Cardiac fibroblast (primary cell): ENCODE measurements at regions not wholly inside any gene's neighbourhood (a gene's known extent, or its start where the extent isn't known, plus 50 kb on each side); places are given as distances from the start of the nearest gene placed in this dataset.

ENCODE experiments used
- DNase-seq, 2 donors: peaks; one replicate each; pipeline versions ENCODE4 v3.0.0 to v3.0.0-alpha.2; 2010; ENCODE audit warnings: low read depth in 2 of 2
- H3K4me3 ChIP-seq, 2 donors: replicated peaks in 1 of 2; 1 replicate in 1 of 2; 2 replicates in 1 of 2; pipeline ENCODE4 v1.5.1; 2011; ENCODE audit warnings: low read depth in 2 of 2, low read length in 2 of 2, mild to moderate bottlenecking in 2 of 2, moderate library complexity in 1 of 2
- TF ChIP-seq, protein P1 (sequence below): IDR thresholded peaks from one replicate; pipeline ENCODE4 v1.5.1; 2011; ENCODE audit warnings: low read depth, mild to moderate bottlenecking, low read length, inconsistent platforms

DNA sequence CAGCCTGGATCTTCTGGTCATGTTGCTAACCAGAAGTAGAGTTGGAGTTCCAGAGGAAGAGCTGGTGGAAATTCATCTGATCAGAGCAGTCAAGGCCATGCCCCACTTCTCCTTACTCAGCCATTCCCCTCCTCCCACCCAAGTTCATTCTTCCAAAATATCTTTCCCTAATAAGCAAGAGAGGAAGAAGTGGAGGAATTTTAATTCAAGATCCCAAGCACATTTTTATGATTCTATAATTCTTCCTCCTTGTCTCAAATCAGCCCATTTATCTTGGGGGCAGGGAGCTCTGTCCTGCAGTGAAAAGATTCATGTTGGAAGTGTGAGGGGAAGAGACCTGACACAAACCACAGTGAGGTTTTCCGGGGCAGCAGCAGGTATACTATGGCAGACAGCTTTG is 85.0 kb upstream of the GALNT15 start:
- TF ChIP-seq, protein P1, sequence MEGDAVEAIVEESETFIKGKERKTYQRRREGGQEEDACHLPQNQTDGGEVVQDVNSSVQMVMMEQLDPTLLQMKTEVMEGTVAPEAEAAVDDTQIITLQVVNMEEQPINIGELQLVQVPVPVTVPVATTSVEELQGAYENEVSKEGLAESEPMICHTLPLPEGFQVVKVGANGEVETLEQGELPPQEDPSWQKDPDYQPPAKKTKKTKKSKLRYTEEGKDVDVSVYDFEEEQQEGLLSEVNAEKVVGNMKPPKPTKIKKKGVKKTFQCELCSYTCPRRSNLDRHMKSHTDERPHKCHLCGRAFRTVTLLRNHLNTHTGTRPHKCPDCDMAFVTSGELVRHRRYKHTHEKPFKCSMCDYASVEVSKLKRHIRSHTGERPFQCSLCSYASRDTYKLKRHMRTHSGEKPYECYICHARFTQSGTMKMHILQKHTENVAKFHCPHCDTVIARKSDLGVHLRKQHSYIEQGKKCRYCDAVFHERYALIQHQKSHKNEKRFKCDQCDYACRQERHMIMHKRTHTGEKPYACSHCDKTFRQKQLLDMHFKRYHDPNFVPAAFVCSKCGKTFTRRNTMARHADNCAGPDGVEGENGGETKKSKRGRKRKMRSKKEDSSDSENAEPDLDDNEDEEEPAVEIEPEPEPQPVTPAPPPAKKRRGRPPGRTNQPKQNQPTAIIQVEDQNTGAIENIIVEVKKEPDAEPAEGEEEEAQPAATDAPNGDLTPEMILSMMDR: no peak
- DNase-seq: no peak
- H3K4me3 ChIP-seq: no peak overlapping the region

DNA sequence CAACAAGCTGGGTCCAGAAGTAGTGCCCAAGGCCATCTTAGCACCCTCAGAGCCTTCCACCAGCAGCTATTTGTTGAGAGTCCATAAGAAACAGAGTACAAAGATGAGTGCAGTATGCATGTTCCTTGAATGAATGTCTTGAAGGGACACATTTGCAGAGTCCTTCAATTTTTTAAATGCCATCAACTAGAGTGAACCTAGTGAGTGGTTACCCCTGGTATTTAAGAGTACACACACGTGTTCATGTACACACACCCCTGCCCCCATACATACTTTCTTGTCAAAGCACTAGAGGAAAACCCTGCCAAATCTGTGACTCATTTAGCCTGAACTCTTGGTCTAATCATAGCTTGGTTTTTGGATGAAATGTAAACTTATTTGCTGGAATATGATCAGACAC is 84.5 kb upstream of the GALNT15 start:
- TF ChIP-seq, protein P1: no peak
- DNase-seq: peak; percentile 94 to 96
- no peak overlapping the region for H3K4me3 ChIP-seq

DNA sequence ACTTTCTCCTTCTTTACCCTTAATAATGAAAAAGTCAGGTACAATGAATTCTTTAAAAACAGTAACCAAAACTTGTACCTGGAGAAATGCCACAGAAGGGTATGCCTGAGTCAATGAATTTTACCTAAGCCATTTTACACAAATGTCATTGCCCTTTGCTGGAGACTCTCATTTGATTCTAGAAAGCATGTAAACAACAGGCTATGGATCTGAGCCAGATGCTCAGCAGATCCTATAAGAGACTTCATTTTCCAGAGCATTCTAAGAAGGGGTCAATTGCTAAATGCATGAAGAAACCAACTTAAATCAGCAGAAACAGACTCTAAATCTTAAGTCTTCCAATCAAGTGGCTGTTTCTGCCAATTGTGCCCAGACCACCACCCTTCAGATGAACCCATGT is 83.8 kb upstream of the GALNT15 start:
- H3K4me3 ChIP-seq: no peak overlapping the region
- TF ChIP-seq, protein P1: no peak
- no peak for DNase-seq

DNA sequence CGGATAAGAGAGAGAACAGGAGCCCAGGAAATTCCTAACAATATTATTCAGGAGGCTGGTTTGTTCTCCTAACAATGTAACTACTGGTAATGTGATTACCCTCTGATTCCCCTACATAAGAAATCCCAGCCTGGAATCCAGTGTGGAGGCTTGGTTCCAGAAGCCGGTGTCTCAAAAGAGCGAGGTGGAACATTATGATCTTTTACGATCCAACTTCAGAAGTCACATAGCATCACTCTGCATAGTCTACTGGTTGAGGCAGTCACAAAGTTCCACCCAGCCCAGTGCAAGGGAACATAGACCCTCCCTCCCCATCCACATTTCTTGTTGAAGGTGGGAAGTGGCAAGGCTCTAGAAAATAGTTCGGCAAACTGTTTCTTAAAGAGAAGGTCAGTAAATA is 81.6 kb upstream of the GALNT15 start:
- TF ChIP-seq, protein P1: no peak
- no peak for DNase-seq
- H3K4me3 ChIP-seq: no peak overlapping the region

DNA sequence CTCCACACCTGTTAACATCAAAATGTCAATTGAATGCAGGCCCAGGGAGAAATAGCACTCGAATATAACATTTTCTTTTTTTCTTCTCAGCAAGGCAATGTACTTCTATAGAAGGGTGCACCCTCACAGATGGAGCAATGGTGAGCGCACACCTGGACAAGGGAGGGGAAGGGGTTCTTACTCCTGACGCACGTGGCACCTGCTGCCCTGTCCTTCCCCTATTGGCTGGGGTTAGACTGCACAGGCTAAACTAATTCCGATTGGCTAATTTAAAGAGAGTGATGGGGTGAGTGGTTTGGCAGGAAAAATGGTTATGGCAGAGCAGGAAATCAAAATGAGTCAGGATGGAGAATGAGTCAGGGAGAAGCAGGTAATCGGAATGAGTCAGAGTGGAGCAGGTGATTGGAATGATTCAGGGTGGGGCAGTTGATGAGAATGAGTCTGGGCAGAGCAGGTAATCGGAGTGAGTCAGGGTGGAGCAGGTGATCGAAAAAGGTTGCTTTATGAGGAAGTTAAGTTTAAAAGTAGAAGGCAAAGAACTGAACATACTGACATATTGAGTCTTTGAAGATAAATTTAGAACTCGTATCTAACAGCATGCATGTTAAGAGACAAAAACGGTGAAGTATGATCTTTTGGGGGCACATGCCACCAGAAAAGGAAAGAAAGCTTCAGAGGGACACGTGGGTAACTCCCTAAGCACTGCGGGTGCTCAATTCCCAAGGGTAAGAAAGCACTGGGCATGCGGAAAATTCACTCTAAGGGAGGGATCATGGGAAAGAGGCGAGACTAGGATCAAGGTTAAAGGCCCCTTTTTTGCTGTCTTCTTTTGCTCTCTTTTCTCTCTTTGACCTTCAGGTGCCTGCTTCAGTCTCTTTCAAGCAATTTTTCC is 72.9 kb upstream of the GALNT15 start:
- peak in 1 of 2 donors; percentile 67 for DNase-seq
- TF ChIP-seq, protein P1: no peak
- H3K4me3 ChIP-seq: no peak overlapping the region

DNA sequence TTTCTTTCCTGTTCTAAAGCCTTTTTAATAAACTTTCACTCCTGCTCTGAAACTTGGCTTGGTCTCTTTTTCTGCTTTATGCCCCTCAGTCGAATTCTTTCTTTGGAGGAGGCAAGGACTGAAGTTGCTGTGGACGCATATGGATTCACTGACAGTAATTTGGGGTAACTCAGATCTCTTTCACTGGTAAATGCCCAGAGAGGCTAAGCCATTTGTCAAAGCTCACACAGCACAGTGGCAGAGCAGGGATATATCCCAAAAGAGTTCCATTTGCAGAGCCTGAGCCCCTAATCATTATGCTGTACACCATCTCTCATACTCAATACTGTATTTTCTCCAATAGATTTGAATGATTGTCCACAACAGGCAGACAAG is 72.3 kb upstream of the GALNT15 start:
- no peak overlapping the region for H3K4me3 ChIP-seq
- no peak for DNase-seq
- TF ChIP-seq, protein P1: no peak
